NOMO-1 treated with dmso at 0.1 percent for 144 hours (cell line): ENCODE measurements at regions not wholly inside any gene's neighbourhood (a gene's known extent, or its start where the extent isn't known, plus 50 kb on each side); places are given as distances from the start of the nearest gene placed in this dataset.
"Not testable (repeated sequence)": the region's sequence is repeated elsewhere in the genome, so short reads cannot be mapped to it uniquely, and the experiment has no call there.

Source experiments
- DNase-seq: peaks from one replicate; lab custom pipeline; 2025; ENCODE audit not compliant: unreplicated experiment; lab: John Stamatoyannopoulos, UW

DNA sequence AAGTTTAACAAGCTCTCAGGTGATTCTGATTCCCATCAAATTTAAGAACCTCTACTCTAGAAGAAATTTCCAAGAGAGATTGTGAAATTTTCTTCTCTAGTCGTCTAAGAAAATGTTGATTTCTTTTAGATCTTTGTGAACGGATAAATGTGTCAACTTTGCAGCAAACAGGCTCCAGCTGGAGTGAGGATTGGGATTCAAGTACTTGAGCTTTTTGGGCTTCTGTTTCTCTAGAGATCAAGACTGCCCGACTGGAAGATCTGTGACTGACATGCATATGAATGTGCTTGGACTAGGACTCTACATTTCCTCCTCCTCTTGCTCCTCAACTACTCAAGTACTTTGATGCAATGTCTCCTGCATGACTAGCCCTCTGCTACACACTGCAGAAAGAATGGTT is 388.3 kb downstream of the TMEM38B start:
- DNase-seq, result no peak

DNA sequence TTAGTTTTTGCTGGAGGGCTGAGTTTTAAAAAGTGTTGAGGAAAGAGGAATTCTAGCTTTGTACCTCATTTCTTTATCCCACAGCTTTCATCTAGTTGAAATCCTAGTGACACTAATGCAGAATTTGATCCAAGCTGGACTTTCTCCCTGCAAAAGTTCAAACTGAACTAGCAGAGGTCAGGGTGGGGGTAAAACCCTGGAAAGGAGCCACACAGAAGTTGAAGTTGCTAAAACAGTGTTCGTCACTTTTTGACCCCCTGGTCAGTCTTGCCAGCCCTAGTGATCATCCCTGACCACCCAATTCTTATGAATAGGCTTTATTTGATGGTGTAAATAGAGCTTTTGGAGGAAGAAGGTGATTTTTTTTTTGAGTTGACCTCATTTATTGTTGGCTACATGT is 390.4 kb downstream of the TMEM38B start:
- no peak for DNase-seq

DNA sequence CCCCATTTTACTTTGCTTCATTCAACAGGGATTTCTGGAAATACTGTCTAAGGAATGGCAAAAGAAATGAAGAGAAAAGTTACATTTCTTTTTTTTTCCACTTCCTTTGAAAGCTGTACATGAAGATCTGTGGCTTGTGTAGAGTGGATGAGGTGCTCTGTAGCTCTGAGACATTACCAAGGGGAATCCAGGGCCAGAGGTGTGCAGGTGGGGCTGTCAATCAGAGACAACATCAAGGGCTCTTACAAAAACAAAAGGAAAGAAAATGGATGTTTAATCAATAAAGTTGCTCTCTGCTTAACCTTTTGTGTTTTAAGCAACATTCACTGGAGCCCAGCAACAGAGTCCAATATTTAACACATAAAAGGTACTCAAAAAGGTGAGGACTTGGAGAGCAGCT is 391.1 kb downstream of the TMEM38B start:
- DNase-seq, result no peak

DNA sequence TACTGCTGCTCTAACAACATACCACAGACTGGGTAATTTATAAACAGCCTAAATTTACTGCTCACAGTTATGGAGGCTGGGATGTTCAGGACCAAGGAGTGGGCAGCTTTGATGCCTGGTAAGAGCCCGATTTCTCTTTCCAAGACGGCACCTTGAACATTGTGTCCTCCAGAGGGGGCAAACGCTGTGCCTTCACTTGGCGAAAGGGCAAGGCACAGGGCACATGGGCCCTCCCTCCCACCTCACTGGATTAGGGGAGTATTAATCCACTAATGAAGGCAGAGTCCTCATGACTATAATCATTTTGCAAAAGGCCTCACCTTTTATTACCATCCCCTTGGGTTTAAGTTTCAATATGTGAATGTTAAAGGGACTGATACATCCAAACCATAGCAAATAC is 397.7 kb downstream of the TMEM38B start:
- no peak for DNase-seq

DNA sequence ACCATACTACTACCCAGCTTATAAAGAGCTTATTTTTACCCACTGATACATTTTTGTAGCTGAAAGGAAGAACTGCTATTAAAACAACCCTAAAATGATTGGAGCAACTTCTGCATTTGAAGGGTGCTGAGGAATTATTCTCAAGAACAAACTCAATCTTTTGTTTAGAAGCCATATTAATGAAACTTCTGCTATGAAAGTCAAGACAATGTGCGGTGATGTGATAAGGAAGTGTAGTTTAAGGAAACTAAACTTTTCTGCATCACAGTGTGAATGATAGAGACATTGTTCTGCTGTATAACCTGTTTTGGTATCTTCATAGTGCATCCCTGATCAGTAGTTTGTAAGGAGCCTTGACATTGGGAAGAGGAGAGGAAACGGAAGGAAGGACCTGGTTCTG is 408.5 kb downstream of the TMEM38B start:
- DNase-seq, result no peak

DNA sequence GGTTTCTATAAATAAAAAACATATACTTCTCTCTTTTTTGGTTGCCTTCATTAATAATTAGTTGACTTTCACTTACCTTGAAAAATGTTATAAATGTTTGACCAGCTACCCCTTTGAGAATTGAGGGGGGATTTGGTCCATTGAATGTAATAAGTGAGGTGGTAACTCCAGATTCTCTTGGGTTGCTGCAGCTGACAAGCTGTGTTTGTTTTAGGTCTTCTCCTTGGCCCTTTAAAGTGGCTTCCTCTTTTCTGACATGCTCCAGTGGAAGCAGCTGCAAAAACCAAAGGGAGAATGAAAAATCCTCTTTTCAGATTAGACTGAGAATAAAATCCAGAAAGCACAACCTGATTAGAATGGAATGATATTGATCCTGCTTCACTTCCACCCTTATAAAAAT is 410.5 kb downstream of the TMEM38B start:
- no peak for DNase-seq

DNA sequence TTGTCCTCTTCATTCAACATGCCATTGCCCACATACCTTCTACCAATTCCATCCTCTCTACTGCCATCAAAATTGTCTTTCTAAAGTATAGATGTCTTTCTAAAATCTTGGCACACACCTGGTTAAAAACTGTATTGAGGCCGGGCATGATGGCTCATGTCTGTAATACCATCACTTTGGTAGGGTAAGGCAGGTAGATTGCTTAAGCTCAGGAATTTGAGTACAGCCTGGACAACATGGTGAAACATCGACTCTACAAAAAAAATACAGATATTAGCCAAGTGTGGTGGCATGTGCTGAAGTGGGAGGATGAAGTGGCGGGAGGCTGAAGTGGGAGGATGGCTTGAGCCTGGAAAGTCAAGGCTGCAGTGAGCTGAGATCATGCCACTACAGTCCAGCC is 412.1 kb downstream of the TMEM38B start:
- DNase-seq, result no peak

DNA sequence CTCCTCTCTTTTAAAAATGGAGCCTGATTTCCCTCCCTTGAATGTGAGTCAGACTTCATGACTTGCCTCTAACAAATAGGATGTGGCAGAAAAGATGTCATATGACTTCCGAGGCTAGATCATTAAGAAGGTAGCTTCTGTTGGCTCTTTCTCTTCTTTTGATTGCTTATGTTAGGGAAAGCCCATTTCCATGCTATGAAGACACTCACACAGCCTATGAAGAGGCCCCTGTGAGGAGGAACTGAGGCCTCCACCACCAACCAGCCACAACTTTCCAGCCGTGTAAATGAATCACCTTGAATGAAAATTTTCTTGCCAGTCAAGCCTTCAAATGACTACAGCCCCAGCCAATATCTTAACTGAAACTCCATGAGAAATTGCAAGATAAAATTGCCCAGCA is 413.4 kb downstream of the TMEM38B start:
- no peak for DNase-seq

DNA sequence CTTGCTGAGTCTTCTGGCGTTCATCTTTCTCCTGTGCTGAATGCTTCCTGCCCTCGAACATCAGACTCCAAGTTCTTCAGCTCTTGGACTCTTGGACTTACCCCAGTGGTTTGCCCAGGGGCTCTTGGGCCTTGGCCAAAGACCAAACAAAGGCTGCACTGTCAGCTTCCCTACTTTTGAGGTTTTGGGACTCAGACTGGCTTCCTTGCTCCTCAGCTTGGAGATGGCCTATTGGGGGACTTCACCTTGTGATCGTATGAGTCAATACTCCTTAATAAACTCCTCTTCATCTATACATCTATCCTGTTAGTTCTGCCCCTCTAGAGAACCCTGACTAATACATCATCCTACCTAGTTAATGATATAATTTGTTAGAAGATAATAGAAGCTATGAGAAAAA is 415.4 kb downstream of the TMEM38B start:
- DNase-seq, result not testable (repeated sequence)

DNA sequence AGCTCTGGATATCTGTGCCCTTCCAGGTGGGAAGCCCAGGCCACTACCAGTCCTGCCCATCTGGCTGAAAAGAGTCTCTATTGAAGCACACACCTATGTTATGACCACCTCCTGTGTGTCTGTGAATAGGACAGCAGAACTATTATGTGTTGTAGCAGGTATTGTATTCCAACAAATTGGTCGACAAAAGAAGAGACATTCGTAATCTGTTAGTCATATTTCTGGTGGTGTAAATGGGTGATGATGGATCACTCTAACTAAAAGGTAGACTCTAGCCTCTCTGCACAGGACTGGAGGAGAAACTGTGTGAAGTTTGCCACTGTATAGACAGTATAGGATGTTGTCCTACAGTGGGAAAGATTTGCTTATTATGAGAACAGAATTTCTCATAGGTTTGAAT is 416.1 kb downstream of the TMEM38B start:
- no peak for DNase-seq

DNA sequence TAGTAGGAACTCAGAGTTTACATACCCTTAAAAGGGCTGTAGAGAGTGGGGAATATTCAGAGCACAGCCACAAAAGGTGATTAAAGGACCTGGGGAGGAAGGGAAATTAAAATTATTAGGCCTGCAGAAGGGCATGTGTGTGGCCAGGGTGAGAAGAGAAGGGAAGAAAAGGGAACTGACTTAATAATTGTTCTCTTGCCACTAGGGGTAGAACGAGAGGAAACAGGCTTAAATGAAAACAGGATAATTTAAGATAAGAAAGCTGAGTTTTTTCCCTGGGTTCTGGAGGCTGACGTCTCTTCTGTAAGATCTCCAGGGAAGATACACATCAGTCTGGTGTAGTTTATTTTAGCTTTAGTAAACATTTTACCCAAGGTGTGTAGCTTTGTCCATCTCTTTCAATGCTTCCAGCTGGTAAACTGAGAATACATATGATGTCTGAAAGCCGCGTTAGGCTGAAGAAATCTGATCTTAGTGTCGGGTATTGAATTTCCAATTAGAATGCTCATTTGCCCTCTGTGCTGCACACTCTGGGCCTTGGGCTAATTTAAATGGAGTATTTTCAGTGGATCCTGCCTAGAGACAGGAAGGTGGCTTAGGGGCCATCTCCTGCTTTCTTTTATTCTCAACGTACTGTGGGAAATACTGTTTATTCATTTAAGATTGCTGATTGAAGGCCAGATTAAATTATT is 416.8 kb downstream of the TMEM38B start:
- no peak for DNase-seq

DNA sequence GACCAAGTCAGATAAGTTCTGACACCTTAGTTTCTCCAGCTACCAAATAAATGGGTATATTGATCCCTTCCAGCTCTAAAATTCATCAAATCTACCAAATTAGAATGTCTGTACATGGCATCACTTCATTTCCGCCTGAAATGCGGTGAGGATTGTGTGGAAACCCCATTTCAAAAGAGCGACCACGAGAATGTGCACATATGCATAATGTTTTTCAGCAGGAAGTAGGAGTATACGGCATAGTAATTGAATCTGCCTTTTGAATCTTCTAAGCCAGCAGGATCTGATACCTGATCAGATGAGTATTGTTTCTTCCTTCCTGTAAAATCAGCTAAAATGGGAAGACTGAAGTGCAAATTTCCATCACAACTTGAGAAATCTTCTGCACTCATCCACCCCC is 418.6 kb downstream of the TMEM38B start:
- no peak for DNase-seq

DNA sequence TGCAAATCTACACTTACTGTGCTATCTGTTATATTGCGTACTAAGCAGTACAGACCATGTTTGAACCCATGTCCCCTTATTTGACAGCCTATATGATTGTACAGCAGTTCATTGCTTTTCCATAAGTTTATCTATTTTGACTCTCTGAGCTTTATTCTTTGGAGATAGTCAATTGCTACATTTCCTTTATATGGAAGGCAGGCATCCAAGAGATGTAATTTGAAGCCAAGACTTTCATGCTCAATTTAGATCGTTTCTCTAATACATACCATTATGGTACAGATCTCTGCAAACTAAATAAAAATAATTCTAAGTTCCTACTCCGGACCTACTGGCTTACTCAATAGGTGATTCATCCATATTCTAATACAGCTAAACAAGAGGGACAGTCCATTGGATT is 424.8 kb downstream of the TMEM38B start:
- DNase-seq, result no peak

DNA sequence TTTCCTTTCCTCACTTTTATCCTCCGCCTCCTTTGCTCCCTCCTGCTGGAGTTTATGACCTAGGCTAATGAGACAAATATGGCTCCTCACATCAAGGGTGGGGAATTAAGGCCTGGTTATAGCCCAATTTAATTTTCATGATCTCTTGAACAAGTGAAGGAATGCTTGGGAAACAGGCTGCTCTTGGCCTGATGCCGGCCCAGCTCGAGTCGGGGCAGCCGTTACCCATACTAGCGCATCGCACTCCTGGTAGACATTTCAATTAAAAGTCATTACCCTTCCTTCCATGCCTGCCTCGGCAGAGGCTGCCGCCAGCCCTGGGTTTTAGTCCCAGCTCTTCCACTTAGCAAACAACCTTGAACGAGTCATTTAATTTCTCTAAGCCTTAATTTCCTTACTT is 425.7 kb downstream of the TMEM38B start:
- no peak for DNase-seq

DNA sequence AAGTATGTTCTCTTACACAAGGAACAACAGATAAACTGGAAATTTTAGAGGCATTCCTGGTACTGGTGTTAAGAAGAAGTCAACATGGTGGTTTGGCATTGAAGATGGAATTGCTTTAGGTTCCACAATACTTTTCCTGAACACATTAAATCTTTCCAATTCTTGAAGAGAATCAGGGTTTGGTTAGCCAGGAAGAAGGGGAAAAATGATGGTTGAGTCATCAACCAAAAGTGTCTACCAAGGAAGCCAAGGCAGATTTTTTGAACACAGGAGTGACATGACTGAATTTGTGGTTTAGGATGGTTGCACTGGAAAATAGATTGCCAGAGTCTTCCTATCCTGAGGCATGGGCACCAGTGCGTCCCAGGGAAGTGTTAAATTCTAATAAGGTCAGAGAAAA is 433.4 kb downstream of the TMEM38B start:
- no peak for DNase-seq

DNA sequence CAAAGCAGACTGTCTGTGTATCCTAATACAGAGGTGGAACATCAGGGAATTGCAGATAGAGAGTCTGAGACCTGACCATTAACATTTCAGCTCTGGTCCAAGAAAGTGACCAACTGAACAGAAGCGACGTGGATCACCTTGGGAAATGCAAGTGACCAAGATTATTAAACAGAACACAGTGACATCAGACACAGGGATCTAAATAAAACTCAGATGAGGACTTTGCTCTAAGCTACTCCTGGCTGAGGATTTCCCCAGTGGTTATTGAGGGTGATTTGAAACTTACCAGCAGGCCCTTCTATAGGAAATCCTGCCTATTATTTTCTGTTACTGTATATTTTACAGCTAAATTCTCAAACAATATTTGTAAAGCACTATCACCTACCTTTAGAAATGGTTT is 436.0 kb downstream of the TMEM38B start:
- no peak for DNase-seq

DNA sequence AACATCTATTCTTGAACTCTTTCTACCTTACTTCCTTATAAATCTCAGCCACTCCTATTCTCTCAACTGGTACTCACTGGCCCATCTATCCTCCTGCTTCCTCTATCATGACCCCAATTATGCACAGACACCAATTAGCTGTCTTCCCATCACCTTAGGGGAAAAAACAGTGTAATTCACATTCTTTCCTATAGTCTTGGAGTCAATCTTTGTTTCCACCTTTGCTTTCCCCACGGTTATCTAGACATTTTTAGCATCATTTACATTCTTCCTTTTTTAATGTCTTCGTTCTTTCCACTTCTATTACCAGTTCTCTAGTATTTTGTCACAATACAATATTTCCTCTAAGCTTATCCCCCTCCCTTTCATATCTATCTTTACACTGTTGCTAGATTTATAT is 449.4 kb downstream of the TMEM38B start:
- no peak for DNase-seq

DNA sequence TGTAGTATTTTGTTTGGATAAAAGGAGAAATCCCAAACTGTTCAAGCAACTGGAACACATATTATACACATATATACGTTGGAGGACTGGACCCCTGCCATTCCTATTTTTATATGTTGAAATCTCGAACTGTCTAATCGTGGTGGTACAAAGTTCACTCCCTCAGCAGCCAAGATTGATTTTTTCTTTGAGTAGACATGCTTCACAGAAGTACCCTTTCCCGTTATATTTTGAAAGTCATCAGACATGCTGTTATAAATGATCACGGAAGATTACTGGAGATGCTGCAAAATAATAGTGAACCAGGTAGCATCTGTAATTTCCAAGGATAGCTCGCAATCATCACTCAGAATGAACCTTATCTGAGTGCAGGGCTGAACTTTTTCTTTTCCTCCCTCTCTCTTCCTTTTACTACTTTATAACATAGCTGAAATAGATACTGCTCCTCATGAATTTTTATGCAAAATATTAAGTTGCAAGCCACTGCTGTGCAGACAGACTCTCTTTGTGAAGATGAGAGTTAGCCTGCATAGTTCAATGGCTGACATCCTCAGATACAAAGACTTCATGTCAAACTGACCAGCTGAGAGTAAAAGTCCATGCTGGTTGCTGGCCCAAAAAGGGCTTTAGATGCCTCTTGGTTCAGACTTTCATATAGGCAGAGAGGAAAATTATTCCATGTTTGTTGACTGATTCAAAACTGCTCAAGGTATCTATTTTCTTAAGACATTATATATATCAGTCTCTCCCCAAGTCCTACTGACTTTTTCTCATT is 451.9 kb downstream of the TMEM38B start:
- DNase-seq, result no peak

DNA sequence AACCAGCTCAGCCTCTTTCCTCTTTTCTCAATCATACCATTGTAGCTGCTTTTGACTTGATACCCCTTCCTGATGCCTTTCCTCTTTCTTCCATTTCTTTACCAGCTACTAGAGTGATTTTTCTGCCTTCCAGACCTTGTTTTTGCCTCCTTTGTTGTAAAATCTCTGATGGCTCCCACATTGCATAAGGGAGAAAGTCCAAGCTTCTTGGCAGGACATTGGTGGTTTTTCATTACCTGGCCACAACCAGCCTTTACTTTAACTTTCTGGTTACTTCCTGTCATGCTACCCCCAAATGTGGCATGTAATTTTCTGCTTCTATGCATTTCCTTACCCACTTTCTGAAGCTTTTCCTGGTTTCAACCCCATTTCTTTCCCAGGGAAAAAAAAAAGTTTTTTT is 452.5 kb downstream of the TMEM38B start:
- DNase-seq, result no peak

DNA sequence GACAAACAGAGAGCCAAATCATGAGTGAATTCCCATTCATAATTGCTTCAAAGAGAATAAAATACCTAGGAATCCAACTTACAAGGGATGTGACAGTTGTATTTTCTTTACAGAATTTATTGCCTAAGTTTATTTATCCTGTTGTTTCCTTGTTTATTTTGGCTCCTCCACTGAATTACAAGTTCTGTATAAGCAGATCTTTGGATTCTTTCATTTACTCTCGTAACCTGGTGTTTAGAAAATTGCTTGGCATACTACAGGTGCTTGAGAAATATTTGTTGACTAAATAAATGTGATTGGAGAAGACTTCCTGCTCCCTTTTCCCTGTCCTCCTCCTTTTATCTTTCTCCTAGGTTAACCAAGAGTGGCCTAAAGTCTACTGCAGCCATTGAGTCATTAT is 455.6 kb downstream of the TMEM38B start:
- DNase-seq, result no peak

DNA sequence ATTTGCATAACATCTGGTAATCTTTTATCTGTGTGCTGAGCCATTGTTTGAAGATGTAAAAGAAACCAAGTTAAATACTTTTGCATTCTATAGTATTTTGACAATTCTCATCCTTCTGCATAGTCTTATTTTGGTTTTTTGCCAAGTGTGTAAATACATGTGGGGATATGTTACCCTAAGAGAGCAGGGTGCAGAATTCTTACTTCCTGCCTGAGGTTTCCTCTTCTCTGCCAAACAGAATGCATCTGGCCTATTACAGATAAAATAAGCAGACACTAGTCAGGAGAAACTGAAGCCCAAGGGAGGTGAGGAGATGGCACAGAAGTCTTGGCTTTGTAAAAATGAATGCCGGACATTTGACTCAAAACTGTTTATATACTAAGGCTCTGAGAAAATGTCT is 462.1 kb downstream of the TMEM38B start:
- no peak for DNase-seq

DNA sequence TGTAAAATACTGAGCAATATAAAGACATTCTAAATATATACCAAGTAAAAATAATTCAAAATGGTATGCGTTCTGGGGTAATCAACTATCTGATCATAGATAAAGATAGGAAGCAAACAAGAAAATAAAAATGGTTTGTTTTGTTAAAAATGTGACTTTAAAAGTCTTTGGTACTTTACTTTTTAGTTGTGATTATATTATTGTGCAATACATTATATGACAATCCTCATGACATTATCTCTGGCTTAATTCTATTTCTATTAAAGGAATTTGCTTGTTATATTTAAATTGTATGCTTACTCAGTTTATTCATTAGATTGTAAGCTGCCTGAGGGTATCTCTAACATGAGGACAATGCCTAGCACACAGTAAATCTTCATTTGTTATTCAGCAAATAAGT is 477.9 kb downstream of the TMEM38B start:
- DNase-seq, result no peak

DNA sequence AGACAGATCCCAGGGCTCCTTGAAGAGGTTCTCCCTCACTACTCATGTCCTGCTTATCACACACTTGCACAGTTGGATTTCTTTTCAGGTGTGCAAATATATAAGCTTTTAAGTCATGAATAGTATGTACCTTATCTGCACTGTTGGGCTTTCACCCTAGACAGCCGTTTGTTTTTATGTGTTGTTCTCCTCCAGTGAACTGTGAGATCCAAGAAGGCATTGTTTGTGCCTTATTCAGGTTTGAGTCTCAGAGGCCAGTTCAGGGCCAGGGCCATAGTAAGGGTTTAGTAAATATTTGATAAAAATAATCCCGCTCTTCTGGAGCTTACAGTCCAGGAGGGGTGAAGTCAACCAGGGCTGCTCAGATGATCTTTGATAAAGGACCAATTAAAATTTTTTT is 480.0 kb downstream of the TMEM38B start:
- no peak for DNase-seq
